H1 (cell line): ENCODE measurements at regions not wholly inside any gene's neighbourhood (a gene's known extent, or its start where the extent isn't known, plus 50 kb on each side); places are given as distances from the start of the nearest gene placed in this dataset.
"Not testable (repeated sequence)": the region's sequence is repeated elsewhere in the genome, so short reads cannot be mapped to it uniquely, and the experiment has no call there.

Experiments
- CTCF ChIA-PET: fragments of 300-600 bp; sonication (Branson Sonifier 250); formaldehyde crosslinking; loops from one replicate; lab custom pipeline; 2021; ENCODE audit not compliant: partially characterized antibody; lab: Charles Lee
- POLR2A ChIA-PET: fragments of 300-600 bp; sonication (Branson Sonifier 250); formaldehyde crosslinking; loops from one replicate; lab custom pipeline; 2021; ENCODE audit warnings: inconsistent platforms; ENCODE audit not compliant: partially characterized antibody; lab: Charles Lee
- DNase-seq, 2 experiments: peaks; one replicate each; pipeline versions ENCODE4 v3.0.0 to v3.0.0-alpha.2; 2010 to 2022; ENCODE audit warnings: low spot score in 2 of 2, low read depth in 1 of 2, mixed read lengths in 1 of 2
- FAIRE-seq: peaks from 2 replicates; lab custom pipeline; 2011; peaks lifted over from hg19 to GRCh38; lab: Jason Lieb, UNC
- H2AFZ ChIP-seq: 2 replicates; pipeline ENCODE4 v1.8.1; 2012; ENCODE audit warnings: low read length, inconsistent platforms
- H2AK5ac ChIP-seq: 2 replicates; pipeline ENCODE4 v1.6.1; 2013; ENCODE audit warnings: low read depth, low read length
- H2BK120ac ChIP-seq: replicated peaks from 2 replicates; pipeline ENCODE3; 2013; ENCODE audit warnings: low read depth, low read length, inconsistent platforms
- H2BK12ac ChIP-seq: 2 replicates; pipeline ENCODE4 v1.6.1; 2013; ENCODE audit warnings: low read depth, low read length
- H2BK15ac ChIP-seq: 2 replicates; pipeline ENCODE4 v1.6.1; 2013; ENCODE audit warnings: low read length
- H2BK20ac ChIP-seq: 2 replicates; pipeline ENCODE4 v1.6.1; 2013; ENCODE audit warnings: low read length
- H2BK5ac ChIP-seq: 2 replicates; pipeline ENCODE4 v1.6.1; 2013; ENCODE audit warnings: low read depth, low read length
- H3K14ac ChIP-seq: 2 replicates; pipeline ENCODE4 v1.6.1; 2013; ENCODE audit warnings: inconsistent platforms; ENCODE audit not compliant: insufficient read length
- H3K18ac ChIP-seq: 2 replicates; pipeline ENCODE4 v1.6.1; 2013; ENCODE audit warnings: low read length; ENCODE audit errors: extremely low read depth
- H3K23ac ChIP-seq: 2 replicates; pipeline ENCODE4 v1.6.1; 2013; ENCODE audit warnings: inconsistent platforms; ENCODE audit not compliant: insufficient read length
- H3K23me2 ChIP-seq: 2 replicates; pipeline ENCODE4 v1.6.1; 2013; ENCODE audit warnings: low read depth, low read length
- H3K27ac ChIP-seq: 2 replicates; pipeline ENCODE4 v1.6.1; 2011; ENCODE audit warnings: low read depth, low read length, inconsistent platforms
- H3K27me3 ChIP-seq, 4 experiments: replicated peaks in 1 of 4; 1 replicate in 1 of 4; 2 replicates in 3 of 4; pipeline versions ENCODE4 v1.6.1 to v1.8.1; 2011 to 2013; ENCODE audit warnings: low read length in 3 of 4, mild to moderate bottlenecking in 3 of 4, inconsistent platforms in 2 of 4, mixed read lengths in 2 of 4, moderate library complexity in 1 of 4; ENCODE audit not compliant: control insufficient read depth in 3 of 4, insufficient read depth in 3 of 4; ENCODE audit errors: extremely low read depth in 1 of 4
- H3K36me3 ChIP-seq, 4 experiments: 2 replicates each; pipeline versions ENCODE4 v1.6.1 to v1.8.1; 2011 to 2013; ENCODE audit warnings: mild to moderate bottlenecking in 4 of 4, low read length in 3 of 4, moderate library complexity in 2 of 4, control low read depth in 1 of 4, inconsistent platforms in 1 of 4; ENCODE audit not compliant: insufficient read depth in 4 of 4, control insufficient read depth in 2 of 4
- H3K4ac ChIP-seq: replicated peaks from 2 replicates; pipeline ENCODE3; 2013; ENCODE audit warnings: low read length, low read depth, mixed read lengths, inconsistent platforms; ENCODE audit not compliant: insufficient read length
- H3K4me1 ChIP-seq, 4 experiments: replicated peaks in 1 of 4; 1 replicate in 1 of 4; 2 replicates in 3 of 4; pipeline versions ENCODE4 v1.6.1 to v1.8.1; 2011 to 2013; ENCODE audit warnings: low read length in 3 of 4, inconsistent platforms in 2 of 4, mixed read lengths in 1 of 4; ENCODE audit not compliant: insufficient read depth in 4 of 4, control insufficient read depth in 3 of 4
- H3K4me2 ChIP-seq, 2 experiments: 2 replicates each; pipeline versions ENCODE4 v1.6.1 to v1.8.1; 2011 to 2013; ENCODE audit warnings: low read depth in 2 of 2, low read length in 2 of 2, control low read depth in 1 of 2, inconsistent platforms in 1 of 2, mild to moderate bottlenecking in 1 of 2; ENCODE audit not compliant: insufficient read depth in 1 of 2
- H3K4me3 ChIP-seq, 4 experiments: fragments of 200-600, 300-600 bp in 1 of 4; sonication (generic), shearing (Covaris generic), sonication (Bioruptor Twin) in 1 of 4; 2 replicates each; pipeline versions ENCODE4 v1.5.1 to v1.8.1; 2011 to 2016; ENCODE audit warnings: low read length in 4 of 4, low read depth in 3 of 4, control low read depth in 2 of 4, inconsistent platforms in 2 of 4, mild to moderate bottlenecking in 2 of 4, mixed read lengths in 1 of 4, moderate library complexity in 1 of 4; ENCODE audit not compliant: insufficient read depth in 2 of 4; ENCODE audit errors: extremely low read depth in 1 of 4
- H3K56ac ChIP-seq: replicated peaks from 2 replicates; pipeline ENCODE3; 2013; ENCODE audit warnings: low read depth, mild to moderate bottlenecking, mixed read lengths, low read length, inconsistent platforms; ENCODE audit not compliant: insufficient read length
- H3K79me1 ChIP-seq: 2 replicates; pipeline ENCODE4 v1.6.1; 2013; ENCODE audit warnings: low read depth, low read length, control low read depth
- H3K79me2 ChIP-seq, 2 experiments: 2 replicates each; pipeline versions ENCODE4 v1.6.1 to v1.8.1; 2012 to 2013; ENCODE audit warnings: low read length in 2 of 2, mild to moderate bottlenecking in 2 of 2, inconsistent platforms in 1 of 2; ENCODE audit not compliant: insufficient read depth in 2 of 2, control insufficient read depth in 1 of 2
- H3K9ac ChIP-seq, 4 experiments: replicated peaks in 1 of 4; 1 replicate in 1 of 4; 2 replicates in 3 of 4; pipeline versions ENCODE4 v1.6.1 to v1.8.1; 2011 to 2013; ENCODE audit warnings: low read depth in 3 of 4, low read length in 3 of 4, control low read depth in 2 of 4, mild to moderate bottlenecking in 2 of 4, moderate library complexity in 2 of 4, inconsistent platforms in 1 of 4; ENCODE audit errors: extremely low read depth in 1 of 4
- H3K9me3 ChIP-seq, 2 experiments: 2 replicates each; pipeline versions ENCODE4 v1.6.1 to v1.8.1; 2012 to 2013; ENCODE audit warnings: mild to moderate bottlenecking in 2 of 2, moderate library complexity in 2 of 2, control low read depth in 1 of 2, inconsistent platforms in 1 of 2, low read depth in 1 of 2, low read length in 1 of 2, mixed read lengths in 1 of 2; ENCODE audit not compliant: insufficient read depth in 2 of 2
- H4K20me1 ChIP-seq, 2 experiments: replicated peaks in 1 of 2; 2 replicates each; pipeline versions ENCODE3 to v1.8.1; 2011 to 2013; ENCODE audit warnings: inconsistent platforms in 2 of 2, low read length in 2 of 2, mild to moderate bottlenecking in 1 of 2; ENCODE audit not compliant: insufficient read depth in 2 of 2, control insufficient read depth in 1 of 2
- H4K5ac ChIP-seq: 2 replicates; pipeline ENCODE4 v1.6.1; 2013; ENCODE audit warnings: low read length, low read depth, mixed read lengths, inconsistent platforms; ENCODE audit not compliant: insufficient read length
- H4K8ac ChIP-seq: 2 replicates; pipeline ENCODE4 v1.8.0; 2013; ENCODE audit warnings: mild to moderate bottlenecking, moderate library complexity, low read length, inconsistent platforms; ENCODE audit not compliant: insufficient read depth; ENCODE audit errors: extremely low read depth
- H4K91ac ChIP-seq: replicated peaks from 2 replicates; pipeline ENCODE3; 2013; ENCODE audit warnings: low read length, mixed read lengths, inconsistent platforms; ENCODE audit not compliant: insufficient read length
- WGBS, 2 experiments: shearing (Covaris generic) in 1 of 2; methylation state at CpG; one replicate each; pipeline versions ENCODE4 v1.1.6 to v1.1.7; 2013 to 2015; ENCODE audit warnings: low lambda C conversion rate in 2 of 2, mixed read lengths in 2 of 2, inconsistent platforms in 1 of 2, low coverage in 1 of 2, missing lambda C conversion rate in 1 of 2; ENCODE audit not compliant: insufficient replicate concordance in 2 of 2, insufficient coverage in 1 of 2, insufficient read length in 1 of 2; ENCODE audit errors: extremely low coverage in 1 of 2, missing lambda C conversion rate in 1 of 2; 5-methylcytosine and 5-hydroxymethylcytosine counted together

DNA sequence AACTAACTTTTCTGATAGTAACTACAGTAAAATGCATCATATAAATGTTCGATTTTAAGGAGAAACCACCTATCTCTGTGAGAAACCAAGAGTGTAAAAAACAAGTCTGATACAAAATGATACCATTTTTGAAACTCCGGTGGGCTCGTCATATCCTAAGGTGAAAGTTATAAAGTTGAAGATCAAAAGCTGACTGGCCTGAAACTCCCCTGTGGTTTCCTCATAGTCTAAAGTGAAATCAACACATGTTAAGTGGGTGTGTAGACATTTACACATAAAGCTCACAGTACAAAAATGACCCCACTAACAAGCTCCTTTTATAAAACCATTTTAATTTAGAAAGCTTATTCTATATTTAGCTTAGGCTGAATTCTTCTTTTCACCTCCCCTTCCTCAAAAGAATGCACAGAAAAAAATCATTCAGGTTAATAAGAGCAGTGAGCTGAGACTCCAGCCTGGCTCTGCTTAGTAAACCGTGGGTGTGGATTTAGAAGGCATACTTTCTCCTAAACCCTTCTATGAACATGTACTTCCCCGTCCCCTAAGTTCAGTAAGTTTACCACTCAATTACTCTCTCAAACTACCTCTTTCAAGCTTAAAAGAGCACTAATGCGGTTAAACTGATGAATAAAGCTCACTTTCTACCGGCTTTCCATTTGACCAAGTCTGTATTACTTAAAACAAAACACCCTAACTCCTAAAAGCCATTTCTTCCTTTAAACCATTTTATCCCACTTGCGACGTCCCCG lies 57.9 kb upstream of the GOLGA8N start:
- H3K36me3 ChIP-seq, H2AFZ ChIP-seq, H3K56ac ChIP-seq, H3K9me3 ChIP-seq, H2BK15ac ChIP-seq, H2BK5ac ChIP-seq, H3K4me3 ChIP-seq, H3K79me1 ChIP-seq, H3K27me3 ChIP-seq, DNase-seq, H2AK5ac ChIP-seq, H2BK20ac ChIP-seq, H4K5ac ChIP-seq, H3K79me2 ChIP-seq, FAIRE-seq, H2BK120ac ChIP-seq, H3K23ac ChIP-seq, H4K91ac ChIP-seq, H3K9ac ChIP-seq, H4K8ac ChIP-seq, H3K4me1 ChIP-seq, H3K4me2 ChIP-seq, H3K27ac ChIP-seq, H2BK12ac ChIP-seq, H3K23me2 ChIP-seq, H3K18ac ChIP-seq, H4K20me1 ChIP-seq, CTCF ChIA-PET, H3K14ac ChIP-seq, POLR2A ChIA-PET, H3K4ac ChIP-seq: not testable (repeated sequence)
- WGBS, 2 experiments: no CpG with 5 or more reads among the region's 10 CpGs

DNA sequence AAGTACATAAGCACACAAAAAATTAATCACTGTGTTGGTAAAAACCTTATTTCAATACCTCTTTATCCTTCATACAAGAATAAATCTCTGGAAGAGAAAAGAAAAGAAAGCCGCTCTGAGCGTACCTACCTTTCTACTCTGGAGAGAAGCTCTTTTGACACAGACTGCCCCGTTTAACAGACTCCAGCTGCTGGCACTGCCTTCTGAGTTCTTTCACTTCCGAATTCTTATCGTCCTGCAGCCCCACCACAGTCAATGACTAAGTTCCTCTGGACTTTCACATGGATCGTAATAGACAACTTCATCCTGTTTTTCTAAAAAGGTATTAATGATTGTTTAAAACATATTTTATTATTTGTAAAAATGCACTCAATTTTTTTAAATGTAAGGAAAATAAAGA lies 67.5 kb upstream of the GOLGA8O start:
- H3K14ac ChIP-seq, H3K23ac ChIP-seq, H3K9me3 ChIP-seq, CTCF ChIA-PET, DNase-seq, H3K18ac ChIP-seq, H3K79me1 ChIP-seq, POLR2A ChIA-PET, H3K4me1 ChIP-seq, H3K56ac ChIP-seq, H3K27me3 ChIP-seq, H3K36me3 ChIP-seq, FAIRE-seq, H3K23me2 ChIP-seq, H2BK12ac ChIP-seq, H4K20me1 ChIP-seq, H4K8ac ChIP-seq, H2BK20ac ChIP-seq, H3K4me2 ChIP-seq, H3K4ac ChIP-seq, H3K9ac ChIP-seq, H3K4me3 ChIP-seq, H4K91ac ChIP-seq, H3K79me2 ChIP-seq, H4K5ac ChIP-seq, H3K27ac ChIP-seq, H2AK5ac ChIP-seq, H2AFZ ChIP-seq, H2BK15ac ChIP-seq, H2BK5ac ChIP-seq, H2BK120ac ChIP-seq: not testable (repeated sequence)
- 81% methylated on average over 3 of the region's 6 CpGs; no CpG with 5 or more reads in 1 of the 2 experiments for WGBS, 2 experiments
